NCI-H2171 (cell line): ENCODE measurements at regions not wholly inside any gene's neighbourhood (a gene's known extent, or its start where the extent isn't known, plus 50 kb on each side); places are given as distances from the start of the nearest gene placed in this dataset.

ENCODE experiments used
- DNase-seq: peaks from one replicate; lab custom pipeline; 2025; lab: John Stamatoyannopoulos, UW

DNA sequence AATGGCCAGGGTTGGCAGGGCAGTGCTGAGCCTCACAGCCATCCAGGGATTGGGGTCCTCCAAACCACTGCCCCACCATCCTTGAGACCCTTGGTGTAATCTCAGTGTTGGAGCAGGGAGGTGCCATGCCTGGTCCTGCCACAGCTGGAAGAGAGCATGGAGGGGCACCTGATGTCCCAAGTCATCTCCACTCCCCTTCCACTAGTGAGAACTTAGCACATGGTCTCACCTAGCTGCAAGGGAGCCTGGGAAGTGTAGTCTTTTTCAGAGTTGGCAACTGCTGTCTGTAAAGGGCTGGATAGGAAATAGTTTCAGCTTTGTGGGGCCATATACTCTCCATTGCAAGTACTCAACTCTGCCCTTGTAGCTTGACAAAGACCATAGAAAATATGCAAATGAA lies 238.7 kb downstream of the RPS24 start:
- DNase-seq: no peak

- DNase-seq: no peak
Observed at GRCh38 chr10:78274491-78274890, 240.8 kb downstream of the RPS24 start.

DNA sequence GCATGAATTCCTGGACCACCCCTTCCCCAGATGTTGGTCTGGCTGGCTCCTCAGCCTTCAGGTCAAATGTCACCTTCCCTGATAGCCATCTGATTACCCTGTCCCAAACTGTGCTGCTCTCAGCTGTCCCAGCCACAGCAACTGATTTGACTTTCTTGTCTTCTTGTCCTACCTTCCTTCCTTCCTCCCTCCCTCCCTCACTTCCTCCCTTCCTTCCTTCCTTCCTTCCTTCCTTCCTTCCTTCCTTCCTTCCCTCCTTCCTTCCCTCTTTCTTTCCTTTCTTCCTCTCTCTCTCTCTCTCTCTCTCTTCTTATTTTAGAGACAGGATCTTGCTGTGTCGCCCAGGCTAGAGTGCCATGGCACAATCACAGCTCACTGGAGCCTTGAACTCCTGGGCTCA lies 242.5 kb downstream of the RPS24 start:
- DNase-seq: no peak

DNA sequence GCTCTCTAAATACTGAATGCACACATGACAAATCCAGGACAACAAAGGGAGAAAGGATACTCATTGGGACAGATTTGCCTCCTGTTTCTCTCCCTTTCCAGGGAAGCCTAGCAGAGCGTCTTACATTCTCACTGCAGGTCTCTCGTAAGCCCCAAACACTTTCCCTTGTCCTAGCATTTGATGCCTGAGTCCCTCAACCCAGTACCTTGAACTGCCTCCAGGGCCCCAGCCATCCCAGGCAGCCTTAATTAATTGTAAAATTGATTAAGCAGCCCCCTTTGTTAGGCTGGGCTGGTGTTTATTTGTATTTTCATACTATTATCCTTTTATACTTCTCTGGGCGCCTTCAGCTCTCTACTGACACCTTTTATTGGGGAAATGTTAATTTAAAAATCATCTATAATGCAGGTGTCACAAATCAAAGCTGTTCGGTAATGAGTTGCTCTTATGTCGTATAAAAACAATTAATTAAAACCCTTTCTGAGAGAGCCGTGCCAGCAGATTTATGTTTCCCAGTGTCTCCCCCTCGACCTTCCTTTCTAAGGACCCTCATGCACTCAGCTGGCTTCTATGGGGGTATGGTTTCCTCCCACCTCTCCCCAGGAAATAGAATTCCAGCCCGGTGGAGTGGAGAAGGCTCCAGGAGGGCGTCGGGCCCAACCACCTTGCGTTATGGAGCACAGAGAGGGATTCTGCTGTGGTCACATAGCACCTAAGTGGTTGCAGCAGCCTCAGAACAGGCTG lies 243.8 kb downstream of the RPS24 start:
- no peak for DNase-seq

DNA sequence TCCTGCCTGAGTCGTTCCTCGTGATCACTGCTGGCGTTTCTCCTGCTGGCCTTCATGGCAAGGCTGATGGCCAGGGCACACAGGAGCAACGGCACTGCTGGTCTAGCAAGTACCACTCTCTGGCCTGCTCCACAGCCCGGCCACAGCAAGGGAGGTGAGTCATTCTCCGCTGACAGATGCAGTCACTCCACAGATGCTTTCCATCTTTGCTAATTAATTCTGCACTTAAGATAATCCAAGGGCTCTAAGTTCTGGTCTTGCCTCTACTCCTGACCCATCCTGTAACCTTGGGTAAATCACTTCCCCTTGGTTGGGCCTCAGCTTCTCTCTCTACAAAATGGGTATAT lies 244.4 kb downstream of the RPS24 start:
- DNase-seq: no peak

GRCh38 chr10:78279756-78280155 lies 246.1 kb downstream of the RPS24 start:
- no peak for DNase-seq

GRCh38 chr10:78280604-78281003 lies 246.9 kb downstream of the RPS24 start:
- no peak for DNase-seq

DNA sequence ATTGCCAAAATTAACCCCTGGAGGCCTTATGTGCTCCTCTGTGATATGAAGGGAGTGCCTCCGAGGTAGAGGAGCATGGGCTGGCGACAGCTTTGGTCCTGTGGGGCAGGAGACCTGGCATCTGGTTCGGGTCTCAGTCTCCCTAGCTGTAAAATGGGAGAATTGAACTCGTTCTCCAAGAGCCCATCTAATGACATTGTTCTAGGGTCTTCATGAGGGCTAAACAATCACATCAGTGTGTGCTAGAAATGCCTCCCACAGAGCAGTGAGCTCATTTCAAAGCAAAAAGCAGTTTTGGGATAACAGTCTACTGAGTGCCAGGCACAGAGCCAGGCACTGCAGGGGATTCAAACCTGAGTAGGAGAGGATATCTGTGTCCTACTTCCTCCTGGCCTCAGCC lies 248.0 kb downstream of the RPS24 start:
- DNase-seq: no peak

DNA sequence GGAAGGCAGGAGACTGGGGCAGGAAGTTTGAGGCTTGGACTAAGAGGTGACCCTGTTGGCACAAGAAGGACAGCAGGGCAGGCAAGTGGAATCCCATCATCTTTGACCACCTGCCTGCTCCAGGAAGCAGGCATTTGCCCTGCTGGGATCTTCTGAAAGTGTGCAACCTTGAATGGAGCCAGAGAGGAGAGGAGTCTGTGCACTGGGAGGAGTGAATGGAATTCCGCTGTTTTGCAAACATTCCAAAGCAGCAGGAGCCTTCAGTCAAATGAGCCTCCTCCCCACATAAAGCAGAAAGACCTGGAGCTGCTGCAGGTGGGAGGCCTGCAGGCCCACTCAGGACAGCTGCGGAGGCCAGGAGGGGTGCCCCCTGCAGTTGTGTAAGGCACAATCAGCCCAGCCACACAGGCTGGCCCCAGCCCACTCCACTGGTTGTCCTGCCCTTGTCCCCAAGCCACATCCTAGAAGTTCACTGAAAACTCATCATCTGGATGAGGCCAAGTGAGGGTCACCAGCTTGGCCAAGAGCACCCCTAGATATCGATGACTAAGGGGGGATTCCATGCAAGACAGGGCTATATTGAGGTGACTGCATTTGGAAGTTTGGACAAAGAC lies 249.5 kb downstream of the RPS24 start:
- DNase-seq: no peak

GRCh38 chr10:78284381-78284780 lies 250.7 kb downstream of the RPS24 start:
- no peak for DNase-seq

DNA sequence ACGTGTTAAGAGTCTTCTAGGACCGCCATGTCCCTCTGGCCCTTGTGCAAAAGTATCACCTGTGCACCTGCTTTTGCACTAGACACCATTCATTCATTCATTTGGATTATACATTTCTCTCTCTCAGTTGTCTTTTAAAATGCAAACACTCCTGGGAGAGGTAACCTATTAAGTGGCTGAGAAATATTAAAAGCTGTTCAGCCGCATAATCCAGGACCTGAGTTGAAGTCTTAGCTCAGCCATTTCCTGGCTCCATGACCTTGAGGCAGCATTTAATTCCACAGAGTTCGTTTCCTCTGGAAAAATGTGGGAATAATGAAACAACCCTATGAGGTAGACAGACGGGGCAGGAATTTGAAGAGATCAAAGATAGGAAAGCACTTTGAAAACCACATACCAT lies 251.6 kb downstream of the RPS24 start:
- DNase-seq: no peak

GRCh38 chr10:78286186-78286585 lies 252.5 kb downstream of the RPS24 start:
- DNase-seq: no peak

- no peak for DNase-seq
Observed at GRCh38 chr10:78286668-78287067, 253.0 kb downstream of the RPS24 start.

DNA sequence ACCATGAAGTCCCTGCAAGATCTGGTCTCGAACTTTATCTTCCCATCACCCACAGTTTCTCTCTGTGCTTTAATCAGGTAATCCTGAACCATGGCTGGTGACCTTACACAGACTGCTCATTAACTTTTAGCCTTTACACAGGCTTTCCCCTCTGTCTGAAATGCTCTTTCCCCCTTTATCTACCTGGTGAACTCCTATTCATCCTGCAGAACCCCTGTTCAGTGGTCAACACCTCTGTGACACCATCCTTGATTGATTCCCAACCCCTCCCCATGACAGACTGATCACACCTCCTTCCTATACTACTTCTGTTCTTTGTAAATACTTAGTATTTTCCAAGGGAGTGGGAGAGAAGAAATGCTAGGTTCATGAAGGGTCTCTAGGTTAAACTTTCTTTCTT lies 254.0 kb downstream of the RPS24 start:
- no peak for DNase-seq

GRCh38 chr10:78288663-78289062 lies 255.0 kb downstream of the RPS24 start:
- no peak for DNase-seq

- no peak for DNase-seq
Observed at GRCh38 chr10:78290131-78290750, 256.6 kb downstream of the RPS24 start.

DNA sequence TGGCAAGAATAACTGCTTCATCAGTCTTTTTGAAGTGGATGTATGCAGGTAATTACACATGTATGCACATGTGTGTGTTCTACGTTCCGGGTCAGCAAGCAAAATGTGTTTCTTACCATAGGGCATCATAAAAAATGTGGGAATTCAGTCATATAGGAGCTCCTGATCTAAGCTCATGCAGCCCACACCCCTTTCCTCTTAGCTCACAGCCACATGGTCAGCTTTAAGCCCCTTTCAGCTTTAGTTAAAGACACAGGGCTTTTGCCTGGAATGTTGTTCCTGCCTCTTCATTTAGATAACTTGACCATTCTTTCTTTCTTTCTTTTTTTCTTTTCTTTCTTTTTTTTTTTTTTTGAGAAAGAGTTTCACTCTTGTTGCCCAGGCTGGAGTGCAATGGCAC lies 258.1 kb downstream of the RPS24 start:
- DNase-seq: no peak

GRCh38 chr10:78292250-78292981 lies 258.8 kb downstream of the RPS24 start:
- DNase-seq: no peak

- no peak for DNase-seq
Observed at GRCh38 chr10:78292982-78293865, 259.6 kb downstream of the RPS24 start.

DNA sequence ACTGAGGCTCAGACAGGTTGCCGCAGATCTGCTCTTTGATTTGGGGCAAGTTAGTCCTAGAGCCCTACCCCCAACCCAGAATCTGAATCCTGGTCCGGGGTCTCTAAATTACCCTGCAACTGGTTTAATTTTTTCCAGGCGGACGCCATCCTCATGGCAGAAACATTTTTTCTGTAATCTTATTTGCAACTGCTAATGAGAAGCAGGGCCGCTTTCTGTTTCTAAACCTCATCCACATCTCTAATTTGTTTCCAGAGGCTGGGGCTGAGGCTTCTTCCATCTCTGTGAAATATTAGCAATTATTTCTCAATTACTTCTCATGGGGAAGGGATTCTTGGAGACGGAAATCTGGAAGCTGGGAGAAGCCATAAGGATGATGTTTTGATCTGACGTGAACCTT lies 261.6 kb downstream of the RPS24 start:
- DNase-seq: no peak

- DNase-seq: no peak
Observed at GRCh38 chr10:78296785-78297184, 263.1 kb downstream of the RPS24 start.

GRCh38 chr10:78297997-78298396 lies 264.3 kb downstream of the RPS24 start:
- DNase-seq: no peak
